Embryonic facial prominence (tissue), 1 donor: ENCODE measurements at regions not wholly inside any gene's neighbourhood (a gene's known extent, or its start where the extent isn't known, plus 50 kb on each side); places are given as distances from the start of the nearest gene placed in this dataset.
"Not testable (repeated sequence)": the region's sequence is repeated elsewhere in the genome, so short reads cannot be mapped to it uniquely, and the experiment has no call there.

Experiments used
- DNase-seq: peaks from one replicate; pipeline ENCODE4 v3.0.0-alpha.2; 2016; ENCODE audit errors: extremely low spot score

DNA sequence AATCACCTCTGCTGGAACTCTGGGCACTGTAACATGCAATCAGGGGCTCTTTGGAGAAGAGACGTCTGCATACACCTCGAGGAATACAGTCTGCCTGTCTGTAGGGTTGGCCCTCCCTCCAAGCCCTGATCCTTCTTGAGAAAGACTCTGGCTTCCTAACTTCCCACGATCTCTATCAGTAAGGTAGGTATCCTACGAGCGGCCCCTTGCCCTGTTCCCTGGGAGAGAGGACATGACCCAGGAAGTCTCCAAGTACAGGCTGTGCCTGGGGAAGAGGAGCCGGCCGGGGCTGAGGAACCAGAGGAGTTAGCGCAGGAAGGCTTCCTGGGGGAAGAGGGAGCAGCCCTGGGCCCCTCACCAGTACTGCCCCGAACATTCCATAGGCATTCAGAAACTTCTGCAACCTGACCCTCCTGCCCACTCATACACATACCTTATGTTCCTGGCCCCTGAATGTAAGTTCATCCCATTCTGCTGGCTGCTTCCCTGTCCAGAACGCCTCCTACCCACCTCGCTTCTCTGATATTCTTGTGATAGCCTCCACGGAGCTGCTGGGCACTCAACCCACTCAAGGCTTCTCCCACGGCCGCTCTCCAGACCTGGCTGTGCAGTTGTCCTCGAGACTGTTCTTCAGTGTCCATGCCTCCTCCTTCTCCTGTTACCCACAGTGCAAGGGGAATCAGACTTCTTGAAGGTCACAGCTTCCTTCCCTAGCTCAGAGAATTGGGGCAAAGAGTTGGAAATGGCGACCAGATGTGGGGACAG, 116.1 kb downstream of the CYP26B1 start:
- DNase-seq, result no peak

DNA sequence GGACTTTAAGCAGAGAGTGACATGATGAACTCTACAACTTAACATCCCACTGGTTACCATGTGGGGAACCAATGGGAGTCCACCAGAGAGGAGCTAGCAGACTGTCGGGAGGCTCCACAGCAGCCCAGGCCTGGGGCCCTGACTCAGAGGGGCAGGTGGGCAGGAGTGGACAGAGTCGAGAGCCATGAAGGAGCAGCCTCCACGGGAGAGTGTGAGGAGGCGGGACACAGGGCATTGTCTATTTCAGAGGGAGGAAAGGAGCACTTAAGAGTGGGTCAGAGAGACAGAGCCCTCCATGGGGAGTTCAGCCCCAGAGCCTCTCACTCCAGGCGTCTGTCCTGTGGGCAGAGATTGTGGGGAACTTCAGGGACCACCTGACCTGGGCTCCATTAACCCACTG, 118.7 kb downstream of the CYP26B1 start:
- DNase-seq, result no peak

DNA sequence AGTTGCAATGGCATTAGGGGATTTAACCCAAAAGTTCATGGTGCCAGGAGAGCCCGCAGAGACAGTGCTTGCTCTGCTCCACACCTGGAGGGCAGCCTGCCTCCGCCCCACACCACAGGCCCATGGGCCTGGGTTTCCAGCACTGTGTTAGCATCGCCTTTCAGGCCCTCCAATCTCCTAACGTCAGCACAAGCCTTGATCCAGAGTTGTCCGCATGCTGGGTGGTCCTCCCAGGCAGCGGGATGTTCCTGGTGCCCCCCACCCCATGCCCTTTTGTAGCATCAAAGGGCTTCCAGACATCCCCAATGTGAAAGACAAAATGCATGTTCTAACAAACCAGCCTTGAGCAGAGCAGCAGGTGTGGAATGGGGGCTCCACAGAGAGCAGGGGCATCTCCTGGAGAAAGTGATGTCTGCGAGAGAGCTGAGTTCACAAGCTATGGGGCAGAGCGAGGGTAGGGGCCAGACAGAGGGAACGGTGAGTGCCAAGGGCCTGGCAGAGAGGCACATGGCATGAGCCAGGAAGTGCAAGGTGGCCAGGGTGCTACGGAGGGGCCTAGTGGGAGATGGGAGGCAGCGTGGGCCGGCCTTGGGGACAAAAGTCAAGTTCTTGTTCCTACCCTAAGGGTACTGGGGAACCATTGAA, 119.2 kb downstream of the CYP26B1 start:
- DNase-seq, result no peak

GRCh38 chr2:72027426-72028161, 120.1 kb downstream of the CYP26B1 start:
- no peak for DNase-seq

DNA sequence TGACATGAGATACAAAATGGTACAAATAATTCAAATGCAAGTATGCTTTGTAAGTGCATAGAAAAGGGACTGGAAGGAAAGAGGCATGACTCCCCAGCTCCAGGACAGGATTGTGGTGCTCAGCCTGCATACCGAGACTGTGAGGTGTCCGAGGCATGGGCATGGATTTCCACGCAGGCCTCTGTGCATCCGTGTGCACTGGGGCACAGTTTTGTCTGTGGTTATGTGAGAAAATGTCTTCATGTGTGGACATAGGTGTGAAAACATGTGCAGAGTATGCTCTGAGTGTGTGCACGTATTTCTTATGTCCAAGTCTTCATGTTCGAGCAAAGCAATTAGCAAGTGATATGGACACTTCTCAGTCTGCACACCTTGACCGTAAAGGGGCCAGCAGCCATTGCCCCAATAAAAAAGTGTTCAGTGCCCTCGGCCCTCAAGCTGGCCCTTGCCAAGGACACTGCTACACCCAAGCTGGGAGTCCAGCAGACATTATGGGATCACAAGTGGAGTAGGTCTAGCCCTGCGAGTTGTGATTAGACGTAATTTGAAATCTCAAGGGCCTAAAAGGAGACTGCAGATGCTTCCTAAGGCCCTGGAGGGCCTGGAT, 120.7 kb downstream of the CYP26B1 start:
- DNase-seq, result no peak

DNA sequence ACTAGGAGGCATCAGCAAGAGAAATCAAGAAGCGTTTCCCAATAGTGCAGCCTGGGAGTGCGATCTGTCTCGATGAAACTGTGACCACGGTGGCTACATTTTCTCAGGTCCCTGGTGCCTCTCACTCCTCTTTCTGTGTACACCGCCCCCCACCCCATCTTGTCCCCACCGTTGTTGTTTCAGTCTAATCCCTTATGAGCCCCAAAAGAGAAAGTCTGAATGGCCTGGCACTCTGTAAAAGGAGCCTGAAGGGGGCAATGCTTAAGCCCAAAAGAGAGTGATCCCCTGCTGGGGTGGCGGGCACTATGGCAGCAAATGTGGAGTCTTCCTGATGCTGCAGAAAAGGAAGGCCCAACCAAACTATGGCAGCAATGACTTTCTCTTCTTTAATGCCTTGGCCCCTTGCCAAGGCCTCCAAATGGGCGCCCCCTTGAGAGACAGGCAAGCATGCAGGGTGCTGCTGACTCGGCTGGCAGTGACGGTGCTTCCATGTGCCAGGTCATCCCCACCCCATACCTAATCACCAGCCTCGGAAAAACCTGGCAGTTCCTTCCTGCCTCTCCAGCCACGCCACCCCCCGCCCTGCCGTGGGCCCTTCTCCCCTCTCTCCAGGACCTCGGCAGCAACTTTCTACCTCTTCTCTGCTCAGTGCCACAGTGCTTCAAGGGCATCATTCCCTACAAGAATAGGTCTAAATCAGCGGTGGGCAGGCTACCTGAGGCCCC, 123.0 kb downstream of the CYP26B1 start:
- DNase-seq, result no peak

DNA sequence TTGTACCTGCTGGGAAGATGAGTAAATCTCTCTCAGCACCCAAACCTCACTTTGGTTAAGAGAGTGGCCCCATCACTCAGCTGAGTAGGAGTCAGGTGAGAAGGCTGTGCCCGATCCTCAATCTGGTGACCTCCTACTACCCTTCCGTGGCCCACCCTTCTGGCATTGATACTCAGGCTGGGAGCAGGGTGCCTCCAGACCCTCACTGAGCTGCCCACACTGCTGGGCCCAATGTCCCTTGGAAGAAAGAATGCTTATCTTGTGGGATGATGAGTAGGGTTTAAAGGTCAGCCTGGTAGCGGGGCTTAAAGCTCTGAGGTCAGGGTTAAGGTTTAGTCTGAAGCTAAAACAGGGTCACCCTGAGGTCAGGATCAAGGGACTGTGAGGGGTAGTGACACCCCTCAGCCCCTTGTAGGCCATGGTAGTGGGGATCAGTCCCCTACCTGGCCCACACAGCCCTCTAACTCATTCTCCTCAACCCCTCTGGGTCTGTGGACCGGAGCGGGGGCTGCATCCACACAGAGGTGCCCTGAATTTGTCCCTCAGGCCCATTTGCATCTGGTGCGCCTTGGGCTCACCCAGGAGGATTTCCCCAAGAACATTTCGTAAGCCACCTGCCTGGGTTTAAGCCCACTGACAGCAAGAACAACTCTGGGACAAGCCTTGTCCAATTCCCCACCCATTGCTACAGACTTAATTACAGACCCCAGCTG, 123.8 kb downstream of the CYP26B1 start:
- DNase-seq, result no peak

- DNase-seq, result not testable (repeated sequence)
These were observed 126.3 kb downstream of the CYP26B1 start for GRCh38 chr2:72021371-72021770.

DNA sequence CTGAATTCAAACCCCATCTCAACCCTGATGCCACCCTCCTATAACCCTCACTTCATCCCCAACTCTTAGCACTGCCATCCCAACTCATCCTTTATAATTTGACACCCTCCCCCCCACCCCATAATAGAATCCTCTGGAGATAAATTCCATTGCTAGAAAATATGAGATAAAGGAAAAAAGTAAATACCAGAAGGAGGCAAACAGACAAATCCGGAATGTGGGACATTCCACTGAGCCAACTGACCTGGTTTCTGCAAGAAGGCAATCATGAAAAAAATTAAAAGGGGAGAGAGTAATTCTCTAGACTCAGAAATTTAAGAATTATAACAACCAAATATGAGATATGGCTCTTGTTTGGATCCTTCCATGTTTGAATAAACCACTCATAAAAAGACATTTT, 132.4 kb downstream of the CYP26B1 start:
- no peak for DNase-seq

DNA sequence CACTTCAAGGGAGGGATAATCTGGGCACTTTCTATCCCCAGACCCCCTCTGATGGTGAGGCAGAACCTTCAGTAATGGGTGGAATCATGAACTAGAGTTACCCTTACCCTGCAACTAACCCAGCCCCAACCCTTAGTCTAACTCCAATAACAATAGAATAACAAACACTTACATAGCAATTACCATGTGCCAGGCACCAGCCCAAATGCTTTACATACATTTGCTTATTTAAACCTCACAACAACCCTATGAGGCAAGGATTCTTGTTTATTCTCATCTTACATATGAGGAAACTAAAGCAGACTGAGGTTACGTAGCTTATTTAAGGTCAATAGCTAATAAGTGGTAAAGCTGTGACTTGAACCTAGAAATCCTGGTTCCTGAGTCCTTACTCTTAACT, 132.8 kb downstream of the CYP26B1 start:
- DNase-seq, result no peak

DNA sequence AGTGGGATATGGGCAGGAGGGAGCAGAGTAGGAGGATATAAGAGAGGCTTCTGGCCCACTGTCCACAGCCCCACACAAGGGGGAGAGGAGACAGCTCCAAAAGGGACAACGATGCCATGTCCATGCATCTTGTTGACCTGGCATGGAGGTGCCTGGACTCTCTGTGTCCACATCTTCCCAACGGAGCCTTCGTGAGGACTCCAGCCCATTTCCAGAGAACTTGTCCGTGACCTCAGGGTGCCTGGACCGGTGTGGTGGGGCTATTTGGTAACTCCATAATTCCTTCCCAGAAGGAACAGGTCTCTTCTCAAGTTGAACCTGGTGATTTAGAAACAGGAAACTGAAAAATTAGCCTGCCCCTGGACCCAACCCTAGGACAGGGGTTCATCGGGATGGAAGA, 133.9 kb downstream of the CYP26B1 start:
- DNase-seq, result no peak

DNA sequence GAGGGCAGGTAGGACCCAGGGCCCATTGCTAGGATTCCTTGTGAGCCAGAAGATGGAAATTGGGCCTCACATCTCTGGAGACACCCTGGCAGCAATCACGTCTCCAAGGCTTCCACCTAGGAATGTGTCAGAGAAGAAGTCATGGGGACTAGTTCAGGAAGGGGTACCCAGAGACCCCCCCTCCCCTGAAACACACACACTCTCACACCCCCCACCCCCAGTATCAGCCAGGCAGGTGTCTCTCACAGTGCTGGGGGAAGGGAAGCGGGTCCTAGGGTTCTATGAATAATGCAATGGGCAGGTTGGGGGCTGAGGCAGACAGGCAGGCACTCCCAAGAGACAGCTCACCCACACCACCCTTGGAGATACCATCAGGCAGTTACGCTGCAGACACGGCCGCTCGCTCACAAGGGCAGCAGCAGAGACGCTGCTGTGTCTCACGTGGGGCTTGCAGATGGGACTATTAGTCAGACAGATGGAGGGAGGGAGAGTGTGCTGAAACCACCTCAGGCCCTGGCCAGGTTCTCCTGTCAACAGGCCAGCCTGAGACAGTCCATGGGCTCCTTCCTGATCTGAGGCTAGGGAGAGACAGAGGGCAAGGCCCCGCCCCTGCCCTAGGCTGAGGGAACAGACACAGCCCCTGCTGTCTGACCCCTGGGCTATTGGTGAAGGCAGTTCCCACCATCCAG, 134.6 kb downstream of the CYP26B1 start:
- no peak for DNase-seq

- no peak for DNase-seq
These were observed 135.9 kb downstream of the CYP26B1 start for GRCh38 chr2:72011791-72012190.

DNA sequence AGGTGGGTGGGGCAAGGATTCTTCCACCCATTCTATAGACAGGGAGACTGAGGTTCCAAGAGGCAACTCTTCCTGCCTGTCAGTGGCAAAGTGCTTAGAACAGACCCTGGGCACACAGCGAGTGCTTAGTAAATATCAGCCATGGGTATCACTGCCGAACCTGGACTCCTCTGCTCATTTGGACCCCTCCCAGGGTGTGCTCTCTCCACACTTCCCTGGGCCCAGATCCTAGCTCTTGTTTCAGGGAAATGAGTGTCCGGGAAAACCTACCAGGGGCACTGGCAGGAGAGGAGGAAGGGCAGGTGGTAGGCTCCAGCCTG, 136.3 kb downstream of the CYP26B1 start:
- no peak for DNase-seq

DNA sequence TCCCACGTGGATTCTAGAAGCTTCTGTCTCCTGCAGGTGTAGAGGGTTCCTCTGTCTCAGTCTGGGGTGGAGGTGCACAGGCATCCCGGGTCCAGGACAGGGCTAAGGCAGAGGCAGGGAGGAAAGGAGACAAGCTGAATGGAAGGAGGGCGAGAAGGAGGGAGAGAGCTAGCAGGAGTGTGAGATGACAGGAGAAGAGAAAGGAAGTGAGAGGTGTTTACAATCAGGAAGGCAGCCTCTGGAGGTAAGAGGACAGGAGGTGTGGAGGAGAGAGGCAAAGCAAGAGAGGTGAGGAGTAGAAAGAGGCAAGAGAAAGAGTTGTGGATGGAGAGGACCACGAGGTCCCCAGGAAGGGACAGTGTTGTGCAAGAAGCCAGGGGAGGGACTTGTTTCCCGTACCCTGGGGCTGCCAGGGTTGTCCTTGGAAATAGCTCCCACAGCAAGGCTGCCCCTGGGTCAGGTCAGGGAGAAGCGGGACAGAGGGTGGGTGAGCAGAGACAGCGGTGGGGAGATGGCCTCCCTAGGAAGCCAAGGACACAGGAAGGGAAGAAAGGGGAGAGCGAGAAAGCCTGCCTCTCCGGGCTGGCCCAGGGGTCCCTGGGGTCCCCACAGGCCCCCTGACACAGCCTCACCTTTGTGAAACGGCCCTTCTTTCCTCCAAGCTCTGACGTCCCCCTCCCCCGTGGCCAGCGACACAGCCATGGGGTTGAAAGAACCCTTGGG, 136.9 kb downstream of the CYP26B1 start:
- no peak for DNase-seq

GRCh38 chr2:72008608-72009007, 139.1 kb downstream of the CYP26B1 start:
- DNase-seq, result no peak

- no peak for DNase-seq
These were observed 140.3 kb downstream of the CYP26B1 start for GRCh38 chr2:72007402-72007801.

GRCh38 chr2:72006188-72006736, 141.4 kb downstream of the CYP26B1 start:
- no peak for DNase-seq

- DNase-seq, result no peak
These were observed 142.7 kb downstream of the CYP26B1 start for GRCh38 chr2:72004976-72005375.
